ENCODE measurements at regions not wholly inside any gene's neighbourhood (a gene's known extent, or its start where the extent isn't known, plus 50 kb on each side); places are given as distances from the start of the nearest gene placed in this dataset.

DNA sequence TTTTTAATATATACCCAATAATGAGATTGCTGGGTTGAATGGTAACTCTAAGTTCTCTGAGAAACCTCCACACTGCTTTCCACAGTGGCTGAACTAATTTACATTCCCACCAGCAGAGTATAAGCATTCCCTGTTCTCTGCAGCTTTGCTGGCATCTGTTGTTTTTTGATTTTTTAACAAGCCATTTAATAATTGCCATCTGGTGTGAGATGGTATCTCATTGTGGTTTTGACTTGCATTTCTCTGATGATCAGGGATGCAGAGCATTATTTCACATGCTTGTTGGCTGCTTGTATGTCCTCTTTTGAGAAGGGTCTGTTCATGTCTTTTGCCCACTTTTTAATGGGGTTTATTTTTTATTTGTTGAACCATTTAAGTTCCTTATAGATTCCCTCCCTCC is 75.0 kb upstream of the EPHB3 start:
- H3K9me3 ChIP-seq (ENCODE audit: control insufficient read depth, insufficient read depth, low read depth, low read length): no peaks in the 10 kb centered on the region
- peaks cover 36% of the 10 kb centered on the region for H3K27me3 ChIP-seq (ENCODE audit: control insufficient read depth, insufficient read depth, low read length)
- intact Hi-C loops (cut with micrococcal nuclease; ENCODE audit: unreplicated experiment): no loop called here
- in situ Hi-C loops (cut with HindIII; ENCODE audit: low pct_unique_long_range_greater_than_20kb, low sequenced_read_pairs): no loop called here
- no peak for TF ChIP-seq TCF7L2 (IDR thresholded peaks at IDR 0.05; ENCODE audit: low read depth, low read length)
- no peak for TF ChIP-seq POLR2AphosphoS5 (IDR thresholded peaks at IDR 0.05; ENCODE audit: low read depth, low read length)
- TF ChIP-seq, protein P1, sequence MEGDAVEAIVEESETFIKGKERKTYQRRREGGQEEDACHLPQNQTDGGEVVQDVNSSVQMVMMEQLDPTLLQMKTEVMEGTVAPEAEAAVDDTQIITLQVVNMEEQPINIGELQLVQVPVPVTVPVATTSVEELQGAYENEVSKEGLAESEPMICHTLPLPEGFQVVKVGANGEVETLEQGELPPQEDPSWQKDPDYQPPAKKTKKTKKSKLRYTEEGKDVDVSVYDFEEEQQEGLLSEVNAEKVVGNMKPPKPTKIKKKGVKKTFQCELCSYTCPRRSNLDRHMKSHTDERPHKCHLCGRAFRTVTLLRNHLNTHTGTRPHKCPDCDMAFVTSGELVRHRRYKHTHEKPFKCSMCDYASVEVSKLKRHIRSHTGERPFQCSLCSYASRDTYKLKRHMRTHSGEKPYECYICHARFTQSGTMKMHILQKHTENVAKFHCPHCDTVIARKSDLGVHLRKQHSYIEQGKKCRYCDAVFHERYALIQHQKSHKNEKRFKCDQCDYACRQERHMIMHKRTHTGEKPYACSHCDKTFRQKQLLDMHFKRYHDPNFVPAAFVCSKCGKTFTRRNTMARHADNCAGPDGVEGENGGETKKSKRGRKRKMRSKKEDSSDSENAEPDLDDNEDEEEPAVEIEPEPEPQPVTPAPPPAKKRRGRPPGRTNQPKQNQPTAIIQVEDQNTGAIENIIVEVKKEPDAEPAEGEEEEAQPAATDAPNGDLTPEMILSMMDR (IDR thresholded peaks at IDR 0.05): no peak
- TF ChIP-seq SIN3A (IDR thresholded peaks at IDR 0.05; ENCODE audit: borderline replicate concordance, insufficient read depth, low read depth, low read length): no peak
- TF ChIP-seq, protein P2, sequence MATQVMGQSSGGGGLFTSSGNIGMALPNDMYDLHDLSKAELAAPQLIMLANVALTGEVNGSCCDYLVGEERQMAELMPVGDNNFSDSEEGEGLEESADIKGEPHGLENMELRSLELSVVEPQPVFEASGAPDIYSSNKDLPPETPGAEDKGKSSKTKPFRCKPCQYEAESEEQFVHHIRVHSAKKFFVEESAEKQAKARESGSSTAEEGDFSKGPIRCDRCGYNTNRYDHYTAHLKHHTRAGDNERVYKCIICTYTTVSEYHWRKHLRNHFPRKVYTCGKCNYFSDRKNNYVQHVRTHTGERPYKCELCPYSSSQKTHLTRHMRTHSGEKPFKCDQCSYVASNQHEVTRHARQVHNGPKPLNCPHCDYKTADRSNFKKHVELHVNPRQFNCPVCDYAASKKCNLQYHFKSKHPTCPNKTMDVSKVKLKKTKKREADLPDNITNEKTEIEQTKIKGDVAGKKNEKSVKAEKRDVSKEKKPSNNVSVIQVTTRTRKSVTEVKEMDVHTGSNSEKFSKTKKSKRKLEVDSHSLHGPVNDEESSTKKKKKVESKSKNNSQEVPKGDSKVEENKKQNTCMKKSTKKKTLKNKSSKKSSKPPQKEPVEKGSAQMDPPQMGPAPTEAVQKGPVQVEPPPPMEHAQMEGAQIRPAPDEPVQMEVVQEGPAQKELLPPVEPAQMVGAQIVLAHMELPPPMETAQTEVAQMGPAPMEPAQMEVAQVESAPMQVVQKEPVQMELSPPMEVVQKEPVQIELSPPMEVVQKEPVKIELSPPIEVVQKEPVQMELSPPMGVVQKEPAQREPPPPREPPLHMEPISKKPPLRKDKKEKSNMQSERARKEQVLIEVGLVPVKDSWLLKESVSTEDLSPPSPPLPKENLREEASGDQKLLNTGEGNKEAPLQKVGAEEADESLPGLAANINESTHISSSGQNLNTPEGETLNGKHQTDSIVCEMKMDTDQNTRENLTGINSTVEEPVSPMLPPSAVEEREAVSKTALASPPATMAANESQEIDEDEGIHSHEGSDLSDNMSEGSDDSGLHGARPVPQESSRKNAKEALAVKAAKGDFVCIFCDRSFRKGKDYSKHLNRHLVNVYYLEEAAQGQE (IDR thresholded peaks at IDR 0.05; ENCODE audit: insufficient read depth in 1 of 2, low read depth in 2 of 2, low read length in 1 of 2): no peak
- H3K4me3 ChIP-seq (ENCODE audit: low read depth in 2 of 2, low read length in 2 of 2): no peak overlapping the region
- H3K36me3 ChIP-seq (ENCODE audit: control insufficient read depth, insufficient read depth, low read length): no peaks in the 10 kb centered on the region
- ChIA-PET POLR2A (no interaction called here), CTCF (no interaction called here)
- H3K4me1 ChIP-seq (ENCODE audit: control insufficient read depth, insufficient read depth, low read length): 0 out of 2 replicates have a peak, but pooled peaks cover 4% of the 10 kb centered on the region
- BruUV-seq (replicated peaks): no TSS peak
- H3K27ac ChIP-seq (ENCODE audit: low read length): no peak overlapping the region
- no peak for DNase-seq (ENCODE audit: low read depth, low spot score)
- ATAC-seq: no peak

DNA sequence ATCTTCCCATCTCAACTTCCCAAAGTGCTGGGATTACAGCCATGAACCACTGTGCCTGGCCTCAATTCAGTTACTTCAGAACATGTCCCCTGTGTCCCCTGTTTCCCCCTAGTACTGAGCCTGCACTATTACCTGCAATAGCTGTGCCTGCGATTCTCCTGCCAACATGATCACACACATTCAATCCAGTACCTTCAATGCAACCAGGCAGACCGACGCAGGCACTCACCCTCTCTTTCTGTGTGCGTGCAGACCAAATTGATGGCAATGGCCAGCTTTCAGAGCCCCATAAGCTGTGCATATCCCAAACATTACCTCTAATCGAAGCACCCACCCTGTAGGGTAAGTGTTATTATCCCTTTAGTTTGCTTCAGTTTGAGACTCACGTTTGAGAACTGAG is 73.0 kb upstream of the EPHB3 start:
- Histone ChIP-seq H3K9me3 (ENCODE audit: control insufficient read depth, insufficient read depth, low read depth, low read length) (no peaks in the 10 kb centered on the region), H3K4me1 (ENCODE audit: control insufficient read depth, insufficient read depth, low read length) (peaks cover 8% of the 10 kb centered on the region; the same call in 1 of the 2 replicates), H3K4me3 (ENCODE audit: low read depth in 2 of 2, low read length in 2 of 2) (no peak overlapping the region), H3K27me3 (ENCODE audit: control insufficient read depth, insufficient read depth, low read length) (peaks cover 48% of the 10 kb centered on the region), H3K27ac (ENCODE audit: low read length) (no peak overlapping the region), H3K36me3 (ENCODE audit: control insufficient read depth, insufficient read depth, low read length) (no peaks in the 10 kb centered on the region)
- no TSS peak for BruUV-seq (replicated peaks)
- TF ChIP-seq, protein P1 (IDR thresholded peaks at IDR 0.05): no peak
- no peak for TF ChIP-seq SIN3A (IDR thresholded peaks at IDR 0.05; ENCODE audit: borderline replicate concordance, insufficient read depth, low read depth, low read length)
- TF ChIP-seq POLR2AphosphoS5 (IDR thresholded peaks at IDR 0.05; ENCODE audit: low read depth, low read length): no peak
- TF ChIP-seq, protein P2 (IDR thresholded peaks at IDR 0.05; ENCODE audit: insufficient read depth in 1 of 2, low read depth in 2 of 2, low read length in 1 of 2): no peak
- TF ChIP-seq TCF7L2 (IDR thresholded peaks at IDR 0.05; ENCODE audit: low read depth, low read length): no peak
- DNase-seq (ENCODE audit: low read depth, low spot score): no peak
- intact Hi-C loops (cut with micrococcal nuclease; ENCODE audit: unreplicated experiment) (no loop called here), in situ Hi-C loops (cut with HindIII; ENCODE audit: low pct_unique_long_range_greater_than_20kb, low sequenced_read_pairs) (no loop called here)
- ChIA-PET CTCF (no interaction called here), POLR2A (no interaction called here)
- ATAC-seq: no peak
